ENCODE measurements at regions not wholly inside any gene's neighbourhood (a gene's known extent, or its start where the extent isn't known, plus 50 kb on each side); places are given as distances from the start of the nearest gene placed in this dataset.

GRCh38 chr6:141657812-141658211, 474.9 kb upstream of the GJE1 start:
- TF ChIP-seq CTCF (IDR thresholded peaks at IDR 0.05) = no peak
- no peak for TF ChIP-seq POLR2A (IDR thresholded peaks at IDR 0.05)
